ENCODE measurements at regions not wholly inside any gene's neighbourhood (a gene's known extent, or its start where the extent isn't known, plus 50 kb on each side); places are given as distances from the start of the nearest gene placed in this dataset.

GRCh38 chr7:125253452-125254190 lies 324.0 kb upstream of the POT1 start:
- peak in 1 of 6 donors; percentile 11 for DNase-seq (ENCODE audit: low read depth in 4 of 6, low spot score in 6 of 6)
- Histone ChIP-seq H3K9me3 (ENCODE audit: control insufficient read depth, insufficient read depth, low read length) (no peaks in the 10 kb centered on the region), H3K27ac (ENCODE audit: low read depth, low read length) (no peak overlapping the region), H3K4me1 (ENCODE audit: control insufficient read depth, insufficient read depth, low read length) (no peaks in the 10 kb centered on the region), H3K27me3 (ENCODE audit: control insufficient read depth, insufficient read depth, low read length) (no peaks in the 10 kb centered on the region), H3K4me3 (ENCODE audit: low read depth, low read length) (no peak overlapping the region), H3K36me3 (ENCODE audit: control insufficient read depth, insufficient read depth, low read length) (no peaks in the 10 kb centered on the region)
- 71% methylated on average over 1 of the region's 3 CpGs for WGBS (ENCODE audit: insufficient coverage)

- Histone ChIP-seq H3K4me1 (ENCODE audit: control insufficient read depth, insufficient read depth, low read length) (no peaks in the 10 kb centered on the region), H3K27me3 (ENCODE audit: control insufficient read depth, insufficient read depth, low read length) (no peaks in the 10 kb centered on the region), H3K27ac (ENCODE audit: low read depth, low read length) (no peak overlapping the region), H3K36me3 (ENCODE audit: control insufficient read depth, insufficient read depth, low read length) (no peaks in the 10 kb centered on the region), H3K4me3 (ENCODE audit: low read depth, low read length) (no peak overlapping the region), H3K9me3 (ENCODE audit: control insufficient read depth, insufficient read depth, low read length) (no peaks in the 10 kb centered on the region)
- WGBS (ENCODE audit: insufficient coverage), result 86% methylated on average over 1 of the region's 1 CpG
- no peak for DNase-seq (ENCODE audit: low read depth in 4 of 6, low spot score in 6 of 6)
Observed at GRCh38 chr7:125247514-125248098, 318.0 kb upstream of the POT1 start.

GRCh38 chr7:125246706-125247105 lies 317.1 kb upstream of the POT1 start:
- Histone ChIP-seq H3K36me3 (ENCODE audit: control insufficient read depth, insufficient read depth, low read length) (no peaks in the 10 kb centered on the region), H3K27me3 (ENCODE audit: control insufficient read depth, insufficient read depth, low read length) (no peaks in the 10 kb centered on the region), H3K4me1 (ENCODE audit: control insufficient read depth, insufficient read depth, low read length) (no peaks in the 10 kb centered on the region), H3K27ac (ENCODE audit: low read depth, low read length) (no peak overlapping the region), H3K9me3 (ENCODE audit: control insufficient read depth, insufficient read depth, low read length) (no peaks in the 10 kb centered on the region), H3K4me3 (ENCODE audit: low read depth, low read length) (no peak overlapping the region)
- WGBS (ENCODE audit: insufficient coverage), result no CpG with 5 or more reads among the region's 1 CpG
- DNase-seq (ENCODE audit: low read depth in 4 of 6, low spot score in 6 of 6), result no peak

GRCh38 chr7:125241548-125241947 lies 311.9 kb upstream of the POT1 start:
- Histone ChIP-seq H3K36me3 (ENCODE audit: control insufficient read depth, insufficient read depth, low read length) (no peaks in the 10 kb centered on the region), H3K27ac (ENCODE audit: low read depth, low read length) (no peak overlapping the region), H3K27me3 (ENCODE audit: control insufficient read depth, insufficient read depth, low read length) (no peaks in the 10 kb centered on the region), H3K4me3 (ENCODE audit: low read depth, low read length) (no peak overlapping the region), H3K4me1 (ENCODE audit: control insufficient read depth, insufficient read depth, low read length) (no peaks in the 10 kb centered on the region), H3K9me3 (ENCODE audit: control insufficient read depth, insufficient read depth, low read length) (no peaks in the 10 kb centered on the region)
- no peak for DNase-seq (ENCODE audit: low read depth in 4 of 6, low spot score in 6 of 6)

DNA sequence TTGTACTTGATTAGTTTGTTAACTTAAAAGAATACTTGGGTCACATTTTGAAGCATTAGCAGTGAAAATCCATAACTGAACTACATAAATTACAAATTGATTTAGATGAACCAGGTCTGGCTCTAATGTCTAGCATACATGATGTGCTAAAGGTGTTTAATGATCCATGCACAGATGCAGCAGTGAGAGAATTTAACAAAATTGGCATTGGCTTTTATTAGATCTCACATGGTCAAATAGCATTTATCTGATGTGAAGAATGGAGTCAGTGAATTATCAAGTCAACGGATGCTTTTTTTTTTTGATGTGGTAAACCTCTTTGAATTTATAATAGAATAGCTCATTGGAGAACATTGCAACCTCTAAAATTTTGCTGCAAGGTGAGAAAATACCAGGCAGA lies 293.0 kb upstream of the POT1 start:
- DNase-seq (ENCODE audit: low read depth in 4 of 6, low spot score in 6 of 6), result peak in 1 of 6 donors; percentile 72
- Histone ChIP-seq H3K4me1 (ENCODE audit: control insufficient read depth, insufficient read depth, low read length) (no peaks in the 10 kb centered on the region), H3K9me3 (ENCODE audit: control insufficient read depth, insufficient read depth, low read length) (no peaks in the 10 kb centered on the region), H3K27ac (ENCODE audit: low read depth, low read length) (no peak overlapping the region), H3K27me3 (ENCODE audit: control insufficient read depth, insufficient read depth, low read length) (no peaks in the 10 kb centered on the region), H3K36me3 (ENCODE audit: control insufficient read depth, insufficient read depth, low read length) (no peaks in the 10 kb centered on the region), H3K4me3 (ENCODE audit: low read depth, low read length) (no peak overlapping the region)
- WGBS (ENCODE audit: insufficient coverage), result no CpG with 5 or more reads among the region's 1 CpG

- Histone ChIP-seq H3K4me3 (ENCODE audit: low read depth, low read length) (no peak overlapping the region), H3K9me3 (ENCODE audit: control insufficient read depth, insufficient read depth, low read length) (no peaks in the 10 kb centered on the region), H3K27ac (ENCODE audit: low read depth, low read length) (no peak overlapping the region), H3K4me1 (ENCODE audit: control insufficient read depth, insufficient read depth, low read length) (no peaks in the 10 kb centered on the region), H3K27me3 (ENCODE audit: control insufficient read depth, insufficient read depth, low read length) (no peaks in the 10 kb centered on the region), H3K36me3 (ENCODE audit: control insufficient read depth, insufficient read depth, low read length) (no peaks in the 10 kb centered on the region)
- no CpG with 5 or more reads among the region's 2 CpGs for WGBS (ENCODE audit: insufficient coverage)
- DNase-seq (ENCODE audit: low read depth in 4 of 6, low spot score in 6 of 6), result no peak
Observed at GRCh38 chr7:125218076-125218475, 288.5 kb upstream of the POT1 start.

GRCh38 chr7:125201002-125201401 lies 271.4 kb upstream of the POT1 start:
- H3K27ac ChIP-seq (ENCODE audit: low read depth, low read length), result no peak overlapping the region
- H3K36me3 ChIP-seq (ENCODE audit: control insufficient read depth, insufficient read depth, low read length), result no peaks in the 10 kb centered on the region
- no peaks in the 10 kb centered on the region for H3K9me3 ChIP-seq (ENCODE audit: control insufficient read depth, insufficient read depth, low read length)
- no peak for DNase-seq (ENCODE audit: low read depth in 4 of 6, low spot score in 6 of 6)
- H3K4me3 ChIP-seq (ENCODE audit: low read depth, low read length), result no peak overlapping the region
- no peaks in the 10 kb centered on the region for H3K27me3 ChIP-seq (ENCODE audit: control insufficient read depth, insufficient read depth, low read length)
- H3K4me1 ChIP-seq (ENCODE audit: control insufficient read depth, insufficient read depth, low read length), result no peaks in the 10 kb centered on the region
- 80% methylated on average over 1 of the region's 4 CpGs for WGBS (ENCODE audit: insufficient coverage)

- Histone ChIP-seq H3K36me3 (ENCODE audit: control insufficient read depth, insufficient read depth, low read length) (no peaks in the 10 kb centered on the region), H3K4me3 (ENCODE audit: low read depth, low read length) (no peak overlapping the region), H3K27ac (ENCODE audit: low read depth, low read length) (no peak overlapping the region), H3K27me3 (ENCODE audit: control insufficient read depth, insufficient read depth, low read length) (no peaks in the 10 kb centered on the region), H3K4me1 (ENCODE audit: control insufficient read depth, insufficient read depth, low read length) (peaks cover 7% of the 10 kb centered on the region), H3K9me3 (ENCODE audit: control insufficient read depth, insufficient read depth, low read length) (no peaks in the 10 kb centered on the region)
- 80% methylated on average over 1 of the region's 6 CpGs for WGBS (ENCODE audit: insufficient coverage)
- DNase-seq (ENCODE audit: low read depth in 4 of 6, low spot score in 6 of 6), result peak in 1 of 6 donors; percentile 25
Observed at GRCh38 chr7:125197731-125198393, 268.2 kb upstream of the POT1 start.

DNA sequence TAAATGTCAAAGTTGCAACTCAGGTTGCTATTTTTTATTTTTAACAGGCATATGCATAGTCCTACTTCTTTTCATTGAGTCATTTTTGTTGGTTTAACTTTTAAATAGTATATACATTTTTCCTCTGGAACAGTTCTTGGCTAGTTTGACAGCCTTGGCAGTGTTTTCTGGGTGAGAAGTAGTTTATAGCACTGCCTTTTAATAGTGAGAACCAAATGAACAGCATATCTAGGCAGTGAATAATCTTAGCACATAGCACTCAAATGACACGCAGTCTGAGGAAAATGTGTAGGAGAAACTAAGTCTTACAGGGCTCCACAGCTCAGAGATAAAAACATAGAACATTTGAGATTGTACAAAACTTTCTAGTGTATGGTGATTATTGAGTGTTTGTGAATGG lies 265.5 kb upstream of the POT1 start:
- Histone ChIP-seq H3K4me1 (ENCODE audit: control insufficient read depth, insufficient read depth, low read length) (peaks cover 7% of the 10 kb centered on the region), H3K9me3 (ENCODE audit: control insufficient read depth, insufficient read depth, low read length) (peaks cover 3% of the 10 kb centered on the region), H3K4me3 (ENCODE audit: low read depth, low read length) (no peak overlapping the region), H3K36me3 (ENCODE audit: control insufficient read depth, insufficient read depth, low read length) (no peaks in the 10 kb centered on the region), H3K27ac (ENCODE audit: low read depth, low read length) (no peak overlapping the region), H3K27me3 (ENCODE audit: control insufficient read depth, insufficient read depth, low read length) (no peaks in the 10 kb centered on the region)
- WGBS (ENCODE audit: insufficient coverage), result no CpG with 5 or more reads among the region's 1 CpG
- peak in 1 of 6 donors; percentile 77 for DNase-seq (ENCODE audit: low read depth in 4 of 6, low spot score in 6 of 6)

- Histone ChIP-seq H3K4me1 (ENCODE audit: control insufficient read depth, insufficient read depth, low read length) (peaks cover 7% of the 10 kb centered on the region), H3K27ac (ENCODE audit: low read depth, low read length) (no peak overlapping the region), H3K27me3 (ENCODE audit: control insufficient read depth, insufficient read depth, low read length) (no peaks in the 10 kb centered on the region), H3K9me3 (ENCODE audit: control insufficient read depth, insufficient read depth, low read length) (peaks cover 3% of the 10 kb centered on the region), H3K36me3 (ENCODE audit: control insufficient read depth, insufficient read depth, low read length) (no peaks in the 10 kb centered on the region), H3K4me3 (ENCODE audit: low read depth, low read length) (no peak overlapping the region)
- no CpG with 5 or more reads among the region's 2 CpGs for WGBS (ENCODE audit: insufficient coverage)
- peak; percentile 21 to 83 (median 50) for DNase-seq (ENCODE audit: low read depth in 4 of 6, low spot score in 6 of 6)
Observed at GRCh38 chr7:125193263-125193662, 263.6 kb upstream of the POT1 start.
